H9 (cell line): ENCODE measurements at regions not wholly inside any gene's neighbourhood (a gene's known extent, or its start where the extent isn't known, plus 50 kb on each side); places are given as distances from the start of the nearest gene placed in this dataset.
"Not testable (repeated sequence)": the region's sequence is repeated elsewhere in the genome, so short reads cannot be mapped to it uniquely, and the experiment has no call there.

ENCODE experiments used
- DNase-seq: peaks from one replicate; pipeline ENCODE4 v3.0.0-alpha.2; 2017
- H2AFZ ChIP-seq: one replicate; pipeline ENCODE4 v1.6.1; 2013; ENCODE audit warnings: mild to moderate bottlenecking, low read length, control low read depth, moderate library complexity
- H2AK5ac ChIP-seq: 2 replicates; pipeline ENCODE4 v1.6.1; 2013; ENCODE audit warnings: low read length, control low read depth, mixed read lengths; ENCODE audit not compliant: insufficient read length
- H2BK120ac ChIP-seq: one replicate; pipeline ENCODE4 v1.6.1; 2013; ENCODE audit warnings: low read depth, mild to moderate bottlenecking, low read length, control low read depth, inconsistent platforms; ENCODE audit not compliant: poor library complexity, severe bottlenecking
- H2BK12ac ChIP-seq: 2 replicates; pipeline ENCODE4 v1.6.1; 2013; ENCODE audit warnings: low read length, control low read depth, mixed read lengths, low read depth; ENCODE audit not compliant: insufficient read length
- H2BK15ac ChIP-seq: 2 replicates; pipeline ENCODE4 v1.6.1; 2013; ENCODE audit warnings: low read depth, low read length, control low read depth
- H2BK20ac ChIP-seq: one replicate; pipeline ENCODE4 v1.6.1; 2013; ENCODE audit warnings: low read depth, mild to moderate bottlenecking, low read length, control low read depth, inconsistent platforms; ENCODE audit not compliant: poor library complexity, severe bottlenecking
- H2BK5ac ChIP-seq: 2 replicates; pipeline ENCODE4 v1.6.1; 2013; ENCODE audit warnings: low read length, control low read depth, mixed read lengths; ENCODE audit not compliant: insufficient read length
- H3K14ac ChIP-seq: 2 replicates; pipeline ENCODE4 v1.6.1; 2013; ENCODE audit warnings: low read length, control low read depth; ENCODE audit not compliant: insufficient read depth
- H3K18ac ChIP-seq: 2 replicates; pipeline ENCODE4 v1.6.1; 2013; ENCODE audit warnings: low read depth, mild to moderate bottlenecking, mixed read lengths, low read length, control low read depth; ENCODE audit not compliant: insufficient read length
- H3K23ac ChIP-seq: 2 replicates; pipeline ENCODE4 v1.6.1; 2013; ENCODE audit warnings: low read length, control low read depth, mixed read lengths, low read depth; ENCODE audit not compliant: insufficient read length
- H3K23me2 ChIP-seq: 2 replicates; pipeline ENCODE4 v1.6.1; 2013; ENCODE audit warnings: low read depth, mild to moderate bottlenecking, mixed read lengths, low read length, control low read depth; ENCODE audit not compliant: insufficient read length, poor library complexity, severe bottlenecking
- H3K27ac ChIP-seq: 2 replicates; pipeline ENCODE4 v1.5.1; 2013; ENCODE audit warnings: low read length, control low read depth, mixed read lengths, low read depth; ENCODE audit not compliant: insufficient read length
- H3K27me3 ChIP-seq: 2 replicates; pipeline ENCODE4 v1.6.1; 2013; ENCODE audit warnings: low read length, control low read depth, inconsistent platforms; ENCODE audit not compliant: insufficient read depth
- H3K4ac ChIP-seq: 2 replicates; pipeline ENCODE4 v1.6.1; 2013; ENCODE audit warnings: low read depth, mild to moderate bottlenecking, control low read depth, inconsistent platforms, low read length, moderate library complexity
- H3K4me1 ChIP-seq: 2 replicates; pipeline ENCODE4 v1.6.1; 2013; ENCODE audit warnings: low read length, control low read depth, inconsistent platforms; ENCODE audit not compliant: insufficient read depth
- H3K4me2 ChIP-seq: 2 replicates; pipeline ENCODE4 v1.6.1; 2013; ENCODE audit warnings: low read length, control low read depth, mixed read lengths; ENCODE audit not compliant: insufficient read length, insufficient read depth
- H3K56ac ChIP-seq: 2 replicates; pipeline ENCODE4 v1.6.1; 2013; ENCODE audit warnings: low read depth, mild to moderate bottlenecking, mixed read lengths, low read length, control low read depth; ENCODE audit not compliant: insufficient read length
- H3K79me1 ChIP-seq: 2 replicates; pipeline ENCODE4 v1.6.1; 2013; ENCODE audit warnings: low read depth, mild to moderate bottlenecking, moderate library complexity, low read length, control low read depth, inconsistent platforms; ENCODE audit not compliant: insufficient read depth, poor library complexity, severe bottlenecking
- H3K79me2 ChIP-seq: 2 replicates; pipeline ENCODE4 v1.6.1; 2013; ENCODE audit warnings: low read length, control low read depth, inconsistent platforms; ENCODE audit not compliant: insufficient read depth
- H3K9ac ChIP-seq: 2 replicates; pipeline ENCODE4 v1.6.1; 2013; ENCODE audit warnings: low read length, control low read depth, mixed read lengths; ENCODE audit not compliant: insufficient read length; ENCODE audit errors: extremely low read depth
- H3K9me3 ChIP-seq: one replicate; pipeline ENCODE4 v1.6.1; 2013; ENCODE audit warnings: low read depth, low read length, inconsistent platforms; ENCODE audit not compliant: control insufficient read depth
- H3T11ph ChIP-seq: one replicate; pipeline ENCODE4 v1.6.1; 2013; ENCODE audit warnings: mild to moderate bottlenecking, low read length, control low read depth, inconsistent platforms
- H4K20me1 ChIP-seq: one replicate; pipeline ENCODE4 v1.6.1; 2013; ENCODE audit not compliant: control insufficient read depth, insufficient read length, insufficient read depth
- H4K5ac ChIP-seq: 2 replicates; pipeline ENCODE4 v1.6.1; 2013; ENCODE audit warnings: low read depth, mild to moderate bottlenecking, mixed read lengths, low read length, control low read depth; ENCODE audit not compliant: insufficient read length
- H4K8ac ChIP-seq: replicated peaks from 2 replicates; pipeline ENCODE4 v1.6.1; 2013; ENCODE audit warnings: low read length, control low read depth, mixed read lengths, low read depth; ENCODE audit not compliant: insufficient read length
- H4K91ac ChIP-seq: 2 replicates; pipeline ENCODE4 v1.6.1; 2013; ENCODE audit warnings: low read depth, mild to moderate bottlenecking, moderate library complexity, mixed read lengths, low read length, control low read depth; ENCODE audit not compliant: insufficient read length
- H3K27ac Mint-ChIP-seq, 3 experiments: 2 replicates in 2 of 3; 3 replicates in 1 of 3; pipeline ENCODE4 v1.8.0; 2020 to 2021; ENCODE audit warnings: mixed read lengths in 3 of 3, mild to moderate bottlenecking in 1 of 3, moderate library complexity in 1 of 3
- H3K27me3 Mint-ChIP-seq: 2 replicates; pipeline ENCODE4 v1.8.0; 2021; ENCODE audit warnings: low read depth, mild to moderate bottlenecking, moderate library complexity, mixed read lengths
- H3K36me3 Mint-ChIP-seq, 3 experiments: 2 replicates in 2 of 3; 3 replicates in 1 of 3; pipeline ENCODE4 v1.8.0; 2020 to 2021; ENCODE audit warnings: low read depth in 3 of 3, mixed read lengths in 3 of 3; ENCODE audit not compliant: insufficient read depth in 1 of 3
- H3K4me1 Mint-ChIP-seq, 2 experiments: 2 replicates each; pipeline ENCODE4 v1.8.0; 2020; ENCODE audit warnings: mixed read lengths in 2 of 2
- H3K4me3 Mint-ChIP-seq, 2 experiments: 2 replicates in 1 of 2; 3 replicates in 1 of 2; pipeline ENCODE4 v1.8.0; 2020 to 2021; ENCODE audit warnings: mild to moderate bottlenecking in 2 of 2, mixed read lengths in 2 of 2, moderate library complexity in 1 of 2
- H3K9me3 Mint-ChIP-seq, 2 experiments: 2 replicates in 1 of 2; 3 replicates in 1 of 2; pipeline ENCODE4 v1.8.0; 2020; ENCODE audit warnings: mild to moderate bottlenecking in 2 of 2, mixed read lengths in 2 of 2, moderate library complexity in 1 of 2
- WGBS: extraction: QIAGEN DNeasy Blood & Tissue Kit; methylation state at CpG from one replicate; pipeline ENCODE4 v1.1.7; 2013; ENCODE audit warnings: missing lambda C conversion rate, low lambda C conversion rate, mixed read lengths; ENCODE audit not compliant: insufficient read length; ENCODE audit errors: extremely low coverage; 5-methylcytosine and 5-hydroxymethylcytosine counted together

DNA sequence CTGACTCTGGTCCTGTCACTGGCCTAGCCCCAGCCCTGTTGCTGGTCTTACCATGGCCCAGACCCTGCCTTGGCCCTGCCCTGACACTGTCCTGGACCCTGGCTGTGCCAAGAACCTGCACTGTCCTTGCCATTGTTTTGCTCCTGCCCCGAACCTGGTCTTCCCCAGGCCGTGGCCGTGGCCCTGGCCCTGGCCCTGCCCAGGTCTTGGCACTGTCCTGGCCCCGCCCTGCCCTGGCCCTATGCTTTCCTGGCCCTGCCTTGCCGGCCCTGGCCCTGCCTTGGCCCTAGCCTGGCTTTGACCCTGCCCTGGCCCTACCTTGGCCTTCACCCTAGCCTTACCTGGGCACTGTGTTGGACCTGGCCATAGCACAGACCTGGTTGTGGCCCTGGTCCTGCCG lies 332.5 kb upstream of the PLGLB1 start:
- not testable (repeated sequence) for H3K4me2 ChIP-seq, H3T11ph ChIP-seq, H3K4me3 Mint-ChIP-seq, H4K8ac ChIP-seq, H3K27ac Mint-ChIP-seq, H3K27me3 Mint-ChIP-seq, H4K5ac ChIP-seq, H2BK20ac ChIP-seq, H3K14ac ChIP-seq, H2BK12ac ChIP-seq, H2AFZ ChIP-seq, H2BK5ac ChIP-seq, H3K4ac ChIP-seq, H2BK120ac ChIP-seq, H2BK15ac ChIP-seq, H3K27me3 ChIP-seq, H3K18ac ChIP-seq, H3K56ac ChIP-seq, H3K4me1 ChIP-seq, DNase-seq, H2AK5ac ChIP-seq, H3K4me1 Mint-ChIP-seq, H4K20me1 ChIP-seq, H3K23me2 ChIP-seq, H3K23ac ChIP-seq, H3K79me2 ChIP-seq, H3K79me1 ChIP-seq, H3K9me3 ChIP-seq, H3K27ac ChIP-seq, H3K9ac ChIP-seq, H3K36me3 Mint-ChIP-seq, H4K91ac ChIP-seq, H3K9me3 Mint-ChIP-seq
- WGBS: no CpG with 5 or more reads among the region's 6 CpGs

DNA sequence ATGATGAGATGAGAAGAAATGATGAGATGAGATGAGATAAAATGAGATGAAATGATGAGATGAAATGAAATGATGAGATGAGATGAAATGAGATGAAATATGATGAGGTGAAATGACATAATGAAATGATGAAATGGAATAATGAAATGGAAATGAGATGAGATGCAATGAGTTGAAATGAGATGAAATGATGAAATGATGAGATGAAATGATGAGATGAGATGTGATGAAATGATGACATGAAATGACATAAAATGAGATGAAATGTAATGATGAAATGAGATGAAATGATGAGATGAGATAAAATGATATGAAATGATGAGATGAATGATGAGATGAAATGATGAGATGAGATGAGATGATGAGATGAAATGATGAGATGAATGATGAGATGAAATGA lies 338.6 kb upstream of the PLGLB1 start:
- not testable (repeated sequence) for H3K23me2 ChIP-seq, H3K4me3 Mint-ChIP-seq, H3T11ph ChIP-seq, H3K4ac ChIP-seq, H3K27ac Mint-ChIP-seq, H3K4me1 ChIP-seq, H3K18ac ChIP-seq, H3K56ac ChIP-seq, H2BK5ac ChIP-seq, H4K20me1 ChIP-seq, H3K79me1 ChIP-seq, H3K9ac ChIP-seq, H3K23ac ChIP-seq, H2BK15ac ChIP-seq, H2BK120ac ChIP-seq, H4K8ac ChIP-seq, H3K4me1 Mint-ChIP-seq, H2BK20ac ChIP-seq, DNase-seq, H4K5ac ChIP-seq, H2AK5ac ChIP-seq, H2AFZ ChIP-seq, H3K9me3 Mint-ChIP-seq, H2BK12ac ChIP-seq, H4K91ac ChIP-seq, H3K27me3 ChIP-seq, H3K27me3 Mint-ChIP-seq, H3K4me2 ChIP-seq, H3K27ac ChIP-seq, H3K36me3 Mint-ChIP-seq, H3K79me2 ChIP-seq, H3K14ac ChIP-seq, H3K9me3 ChIP-seq

DNA sequence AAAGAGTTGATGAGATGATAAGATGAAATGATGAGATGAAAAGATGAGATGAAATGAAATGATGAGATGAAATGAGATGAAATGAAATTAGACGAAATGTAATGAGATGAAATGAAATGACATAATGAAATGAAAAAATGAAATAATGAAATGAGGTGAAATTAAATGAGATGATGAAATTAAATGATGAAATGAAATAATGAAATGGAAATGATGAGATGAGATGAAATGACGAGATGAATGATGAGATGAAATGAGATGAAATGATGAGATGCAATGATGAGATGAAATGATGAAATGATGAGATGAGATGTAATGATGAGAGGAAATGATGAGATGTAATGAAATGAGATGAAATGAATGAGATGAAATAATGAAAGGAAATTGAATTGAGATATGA lies 339.3 kb upstream of the PLGLB1 start:
- H3K27ac ChIP-seq, H3K9me3 ChIP-seq, H3K36me3 Mint-ChIP-seq, H4K91ac ChIP-seq, H3K4me1 ChIP-seq, H2BK120ac ChIP-seq, H2BK15ac ChIP-seq, DNase-seq, H2AK5ac ChIP-seq, H3K27ac Mint-ChIP-seq, H3T11ph ChIP-seq, H2AFZ ChIP-seq, H2BK12ac ChIP-seq, H3K56ac ChIP-seq, H3K4me3 Mint-ChIP-seq, H3K79me1 ChIP-seq, H3K9me3 Mint-ChIP-seq, H4K8ac ChIP-seq, H4K20me1 ChIP-seq, H3K27me3 ChIP-seq, H3K4ac ChIP-seq, H3K79me2 ChIP-seq, H3K23ac ChIP-seq, H3K4me1 Mint-ChIP-seq, H3K9ac ChIP-seq, H3K27me3 Mint-ChIP-seq, H3K18ac ChIP-seq, H3K23me2 ChIP-seq, H3K4me2 ChIP-seq, H4K5ac ChIP-seq, H3K14ac ChIP-seq, H2BK5ac ChIP-seq, H2BK20ac ChIP-seq: not testable (repeated sequence)
- whole genome bisulfite sequencing: 100% methylated on average over 1 of the region's 2 CpGs
